ENCODE measurements at regions not wholly inside any gene's neighbourhood (a gene's known extent, or its start where the extent isn't known, plus 50 kb on each side); places are given as distances from the start of the nearest gene placed in this dataset.
"Not testable (repeated sequence)": the region's sequence is repeated elsewhere in the genome, so short reads cannot be mapped to it uniquely, and the experiment has no call there.

- DNase-seq = no peak
Observed at GRCh38 chr4:27887646-27888045, 1027.0 kb downstream of the STIM2 start.

- no peak for DNase-seq
Observed at GRCh38 chr4:27888505-27888904, 1027.9 kb downstream of the STIM2 start.

- DNase-seq = no peak
Observed at GRCh38 chr4:27894951-27895350, 1034.3 kb downstream of the STIM2 start.

- DNase-seq = no peak
Observed at GRCh38 chr4:27908356-27908755, 1047.7 kb downstream of the STIM2 start.

- no peak for DNase-seq
Observed at GRCh38 chr4:27910227-27910626, 1049.6 kb downstream of the STIM2 start.

GRCh38 chr4:27911047-27911446 is 1050.4 kb downstream of the STIM2 start:
- DNase-seq = no peak

- no peak for DNase-seq
Observed at GRCh38 chr4:27913738-27914137, 1053.1 kb downstream of the STIM2 start.

- no peak for DNase-seq
Observed at GRCh38 chr4:27915822-27916221, 1055.2 kb downstream of the STIM2 start.

- no peak for DNase-seq
Observed at GRCh38 chr4:27916452-27917184, 1056.0 kb downstream of the STIM2 start.

- no peak for DNase-seq
Observed at GRCh38 chr4:27917381-27917780, 1056.7 kb downstream of the STIM2 start.

- no peak for DNase-seq
Observed at GRCh38 chr4:27921231-27921630, 1060.6 kb downstream of the STIM2 start.

GRCh38 chr4:27928761-27929540 is 1068.3 kb downstream of the STIM2 start:
- DNase-seq = no peak

GRCh38 chr4:27930291-27930690 is 1069.7 kb downstream of the STIM2 start:
- DNase-seq = no peak

GRCh38 chr4:27930976-27931375 is 1070.3 kb downstream of the STIM2 start:
- no peak for DNase-seq

- DNase-seq = no peak
Observed at GRCh38 chr4:27931584-27931983, 1070.9 kb downstream of the STIM2 start.

GRCh38 chr4:27934871-27935270 is 1074.2 kb downstream of the STIM2 start:
- no peak for DNase-seq

- DNase-seq = no peak
Observed at GRCh38 chr4:27946799-27947198, 1086.2 kb downstream of the STIM2 start.

GRCh38 chr4:27947302-27947701 is 1086.7 kb downstream of the STIM2 start:
- no peak for DNase-seq

- no peak for DNase-seq
Observed at GRCh38 chr4:27964095-27964494, 1103.5 kb downstream of the STIM2 start.

GRCh38 chr4:27966664-27967063 is 1106.0 kb downstream of the STIM2 start:
- no peak for DNase-seq

GRCh38 chr4:27973056-27973455 is 1112.4 kb downstream of the STIM2 start:
- no peak for DNase-seq

- no peak for DNase-seq
Observed at GRCh38 chr4:27973700-27974099, 1113.1 kb downstream of the STIM2 start.

- DNase-seq = no peak
Observed at GRCh38 chr4:27974339-27974738, 1113.7 kb downstream of the STIM2 start.

- not testable (repeated sequence) for DNase-seq
Observed at GRCh38 chr4:27974881-27975280, 1114.2 kb downstream of the STIM2 start.

All from right kidney (tissue), 1 donor.